GM19395 (cell line): ENCODE measurements at regions not wholly inside any gene's neighbourhood (a gene's known extent, or its start where the extent isn't known, plus 50 kb on each side); places are given as distances from the start of the nearest gene placed in this dataset.

Experiments used
- ATAC-seq: cut with Tn5 transposase; IDR thresholded peaks from one replicate; pipeline ENCODE4 v1.9.1; 2021; ENCODE audit warnings: mild to moderate bottlenecking, moderate library complexity; ENCODE audit not compliant: unreplicated experiment

DNA sequence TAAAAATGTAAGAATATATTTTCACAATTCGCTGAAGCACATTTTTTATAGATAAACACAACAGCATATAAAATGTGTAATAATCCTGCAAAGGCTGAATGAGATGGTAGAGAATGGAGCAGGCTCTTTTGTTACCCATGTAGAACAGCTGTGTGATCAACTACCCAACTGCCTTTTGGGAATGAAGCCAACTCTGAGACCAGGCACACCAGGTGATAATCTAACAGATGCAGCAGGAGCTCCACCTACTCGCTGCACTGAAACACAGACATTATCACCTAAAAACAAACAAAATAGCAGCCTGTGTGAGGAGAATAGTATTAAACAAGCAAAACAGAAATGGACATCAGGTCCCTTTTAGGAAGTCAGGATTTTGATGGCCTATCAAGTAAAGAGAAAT, 183.3 kb downstream of the CCDC59 start:
- no peak for ATAC-seq

DNA sequence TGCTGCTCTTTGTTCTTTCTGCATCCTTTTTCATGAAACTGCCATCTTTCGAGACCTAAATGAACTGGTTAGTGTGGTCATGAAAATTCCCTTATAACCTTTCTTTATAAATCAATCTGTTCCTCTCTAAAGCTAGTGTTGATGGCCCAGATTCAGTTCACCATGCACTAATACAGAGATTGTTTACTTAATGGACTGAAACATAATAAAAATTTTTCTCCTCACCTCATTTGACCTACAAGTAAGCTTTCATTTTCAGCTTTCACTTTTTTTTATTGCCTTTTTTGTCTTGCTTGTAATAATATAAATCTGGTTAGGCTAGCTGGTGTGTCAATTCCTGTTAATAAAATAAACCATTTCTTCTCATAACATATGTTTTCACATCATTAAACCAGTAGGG, 183.8 kb downstream of the CCDC59 start:
- ATAC-seq, result no peak

DNA sequence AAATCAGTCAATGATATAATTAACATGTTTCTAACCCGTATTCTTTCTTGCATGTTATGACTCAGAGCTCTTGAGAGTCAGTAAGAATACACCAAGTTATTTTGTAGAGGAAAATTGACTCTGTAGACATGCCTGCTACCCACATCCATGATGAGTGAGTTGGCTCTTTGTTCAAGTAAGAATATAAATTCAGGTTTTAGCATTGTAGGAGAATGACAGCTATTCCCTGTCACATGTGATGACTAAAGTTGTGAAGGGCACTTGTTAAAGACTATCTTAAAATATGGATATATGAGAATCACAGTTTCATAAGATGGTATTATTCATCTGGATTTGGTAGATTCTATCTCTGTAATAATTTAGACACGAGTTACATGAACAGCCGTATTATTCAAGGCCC, 209.1 kb downstream of the CCDC59 start:
- ATAC-seq, result no peak

DNA sequence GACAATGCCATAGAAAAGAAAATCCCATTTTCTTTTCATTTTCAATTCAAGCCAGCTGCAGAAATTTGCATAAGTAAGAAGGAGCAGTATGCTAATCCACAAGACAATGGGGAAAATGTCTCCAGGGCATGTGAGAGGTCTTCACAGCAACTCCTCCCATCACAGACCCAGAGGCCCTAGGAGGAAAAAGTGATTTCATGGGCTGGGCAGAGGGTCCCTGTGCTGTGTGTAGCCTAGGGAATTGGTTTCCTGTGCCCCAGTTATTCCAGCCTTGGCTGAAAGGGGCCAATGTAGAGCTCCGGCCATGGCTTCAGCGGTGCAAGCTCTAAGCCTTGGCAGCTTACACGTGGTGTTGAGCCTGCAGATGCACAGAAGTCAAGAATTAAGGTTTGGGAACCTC, 211.4 kb downstream of the CCDC59 start:
- no peak for ATAC-seq

DNA sequence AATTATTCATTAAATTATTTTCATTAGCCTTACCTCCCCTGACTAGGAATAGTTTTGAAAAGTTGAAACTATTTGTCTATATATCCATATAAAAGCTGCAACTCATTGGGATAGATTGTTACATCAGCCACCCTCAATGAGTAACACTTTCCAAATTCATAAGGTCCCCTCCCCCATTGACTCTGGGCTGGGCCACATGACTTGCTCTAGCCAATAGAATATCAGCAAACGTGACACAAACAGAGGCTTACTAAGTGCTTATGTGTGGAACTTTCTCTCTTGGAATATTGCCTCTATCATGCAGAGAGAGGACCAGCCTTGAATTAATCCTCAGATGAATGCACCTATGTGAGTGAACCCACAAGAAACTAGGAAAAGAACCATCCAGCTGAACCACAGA, 213.7 kb downstream of the CCDC59 start:
- no peak for ATAC-seq

DNA sequence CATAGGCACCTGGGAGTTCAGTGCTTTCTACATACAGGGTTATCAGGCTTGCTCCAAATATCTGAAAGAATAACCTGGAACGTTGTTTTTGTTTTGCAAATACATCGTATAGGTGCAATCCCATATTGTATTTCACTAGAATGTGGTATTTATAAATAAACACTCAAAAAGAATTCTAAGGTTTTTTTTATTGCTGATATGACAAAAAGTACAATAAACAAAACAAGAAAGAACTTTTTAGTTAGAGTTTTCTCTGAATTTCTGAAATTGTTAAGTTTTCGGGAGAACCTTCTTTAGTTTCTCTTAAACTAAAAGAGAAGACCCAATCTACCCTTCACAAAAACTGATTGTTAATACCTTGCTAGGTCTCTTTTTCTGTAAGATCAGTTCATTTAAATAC, 225.8 kb downstream of the CCDC59 start:
- no peak for ATAC-seq

DNA sequence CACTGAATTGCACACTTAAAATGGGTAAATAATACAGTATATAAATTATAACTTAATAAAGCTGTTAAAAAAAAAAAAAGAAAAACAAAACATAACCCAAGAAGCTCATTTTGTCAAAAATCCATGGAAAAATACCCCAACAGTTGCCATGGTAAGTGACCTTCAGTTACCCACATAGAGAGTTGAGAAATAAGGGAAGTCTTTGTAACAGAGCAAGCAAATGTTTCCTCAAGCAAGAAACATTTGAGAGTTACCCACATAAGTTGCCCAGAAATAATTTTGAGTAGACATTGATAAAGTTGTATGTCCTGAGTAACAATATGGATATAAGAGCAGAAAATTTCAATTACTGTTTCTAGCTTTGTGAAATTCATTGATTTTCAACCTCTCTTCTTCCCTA, 227.4 kb downstream of the CCDC59 start:
- no peak for ATAC-seq

DNA sequence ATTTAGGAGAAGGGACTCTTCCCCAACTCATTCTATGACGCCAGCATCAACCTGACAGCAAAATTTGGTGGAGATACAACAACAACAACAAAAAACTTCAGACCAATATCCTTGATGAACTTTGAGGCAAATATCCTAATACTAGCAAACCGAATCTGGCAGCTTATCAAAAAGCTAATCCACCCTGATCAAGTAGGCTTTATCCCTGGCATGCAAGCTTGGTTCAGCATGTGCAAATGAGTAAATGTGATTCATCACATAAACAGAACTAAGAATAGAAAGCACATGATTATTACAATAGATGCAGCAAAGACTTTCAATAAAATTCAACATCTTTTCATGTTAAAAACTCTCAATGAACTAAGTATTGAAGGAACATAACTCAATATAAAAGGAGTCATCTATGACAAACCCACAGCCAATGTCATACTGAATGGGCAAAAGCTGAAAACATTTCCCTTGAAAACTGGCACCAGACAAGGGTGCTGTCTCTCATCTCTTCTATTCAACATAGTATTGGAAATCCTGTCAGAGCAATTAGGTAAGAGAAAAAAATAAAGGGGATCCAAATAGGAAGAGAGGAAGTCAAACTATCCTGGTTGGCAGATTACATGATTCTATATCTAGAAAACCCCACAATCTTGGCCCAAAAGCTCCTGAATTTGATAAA, 233.3 kb downstream of the CCDC59 start:
- no peak for ATAC-seq

DNA sequence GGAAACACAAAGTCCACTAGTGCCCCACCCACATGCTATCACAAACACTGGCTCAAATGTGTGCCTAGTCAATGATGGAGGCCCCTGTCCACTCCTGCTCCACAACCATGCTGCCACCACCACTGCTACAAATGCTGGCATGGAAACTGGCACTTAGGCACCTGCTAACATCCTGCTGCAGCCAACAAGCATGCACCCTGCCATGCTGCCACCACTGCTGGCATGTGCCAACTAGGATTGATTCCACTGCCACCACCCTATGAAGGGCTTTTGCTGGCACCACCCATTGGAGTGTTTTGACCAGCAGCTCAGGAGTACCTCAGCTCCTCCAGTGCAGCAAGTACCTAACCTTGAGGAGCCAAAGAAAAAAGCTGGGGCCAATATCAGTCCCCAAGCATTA, 236.6 kb downstream of the CCDC59 start:
- ATAC-seq, result no peak

DNA sequence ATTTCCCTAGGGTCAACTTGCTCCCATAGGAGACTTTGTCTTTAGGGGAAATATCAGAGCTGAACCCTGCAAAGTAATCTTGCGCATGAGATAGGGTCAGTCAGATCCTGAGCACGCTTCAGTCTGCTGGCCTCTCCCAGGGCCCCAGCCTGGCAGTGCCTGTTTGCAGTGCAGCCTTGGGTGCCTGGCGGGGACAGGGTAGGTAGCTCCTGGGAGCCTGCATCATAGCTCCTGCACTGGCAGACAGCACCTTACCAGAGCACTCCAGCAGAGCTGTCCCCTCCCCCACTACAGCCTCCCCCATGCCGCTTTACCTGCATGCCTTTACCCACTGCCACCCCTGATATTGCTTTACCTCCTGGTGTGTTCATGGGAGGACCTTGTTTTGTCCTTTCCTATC, 237.3 kb downstream of the CCDC59 start:
- ATAC-seq, result no peak

DNA sequence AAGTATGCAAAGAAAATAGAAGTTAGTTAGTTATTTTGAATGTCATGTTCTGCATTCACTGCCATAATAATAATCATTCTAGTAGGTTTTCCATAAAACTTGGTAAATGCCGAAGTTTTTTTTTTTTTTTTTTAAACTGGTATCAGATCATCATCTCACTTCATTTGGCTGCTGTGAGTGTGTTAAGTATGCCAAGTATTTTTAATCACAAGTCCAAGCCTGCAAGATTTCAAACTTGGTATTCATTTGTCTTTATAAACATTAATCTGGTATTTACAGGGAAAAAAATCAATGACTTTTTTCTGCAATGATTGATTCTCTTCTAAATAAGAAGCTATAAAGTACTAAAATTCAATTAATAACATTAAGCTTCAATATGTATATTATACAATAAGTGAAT, 248.9 kb downstream of the CCDC59 start:
- no peak for ATAC-seq

DNA sequence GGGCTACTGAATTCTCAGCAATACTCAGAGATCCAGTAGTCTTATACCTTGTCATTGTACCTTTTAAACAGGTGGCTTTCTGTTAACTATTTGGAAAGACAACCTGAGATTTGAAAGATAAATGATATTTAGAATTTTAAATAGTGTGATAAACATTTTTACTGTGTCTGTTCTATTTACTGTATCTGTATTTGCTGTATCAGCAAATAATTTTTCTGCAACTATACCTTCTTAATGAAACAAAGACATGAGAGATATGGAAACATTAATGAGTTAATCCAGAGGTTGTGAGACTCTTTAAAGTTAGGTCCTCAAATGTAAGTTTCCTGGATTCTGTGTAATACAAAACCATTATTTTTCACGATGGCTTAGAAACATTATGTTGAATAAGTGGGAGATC, 249.6 kb downstream of the CCDC59 start:
- ATAC-seq, result no peak

DNA sequence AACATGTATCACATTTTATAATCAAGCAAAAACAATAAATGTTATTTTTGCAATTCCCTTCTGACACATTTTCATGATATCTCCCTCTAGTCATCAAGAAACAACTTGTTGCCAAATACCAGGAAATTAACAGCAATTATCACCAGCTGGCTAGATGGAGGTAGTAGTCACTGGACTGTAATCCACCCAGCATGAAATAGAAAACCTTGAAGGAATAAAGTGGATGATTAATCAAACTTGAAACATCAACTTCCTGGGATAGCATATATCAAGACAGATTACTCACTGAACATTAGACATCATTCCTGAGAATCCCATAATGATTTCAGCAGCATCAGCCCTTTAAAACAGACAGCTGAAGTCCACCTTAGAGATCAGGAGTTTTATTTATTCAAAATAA, 259.0 kb downstream of the CCDC59 start:
- no peak for ATAC-seq

DNA sequence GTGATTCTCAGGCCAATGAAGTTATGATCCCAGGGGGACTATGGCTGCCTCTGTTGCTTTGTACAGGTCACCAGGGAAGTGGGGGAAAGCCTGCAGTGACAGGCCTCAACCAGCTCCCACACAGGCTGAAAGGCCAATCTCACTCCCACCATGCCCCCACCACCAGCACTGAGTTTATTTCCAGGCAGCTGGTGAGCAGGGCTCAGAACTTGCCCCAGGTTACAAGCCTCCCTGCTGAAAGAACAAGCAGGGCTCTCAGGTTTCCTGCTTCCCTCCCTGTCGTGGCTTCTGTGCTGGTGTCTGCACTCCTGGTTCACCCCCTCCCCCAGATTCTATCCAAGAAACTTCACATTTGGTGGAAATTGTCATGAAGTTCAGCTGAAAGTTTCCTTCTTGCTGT, 260.3 kb downstream of the CCDC59 start:
- no peak for ATAC-seq

DNA sequence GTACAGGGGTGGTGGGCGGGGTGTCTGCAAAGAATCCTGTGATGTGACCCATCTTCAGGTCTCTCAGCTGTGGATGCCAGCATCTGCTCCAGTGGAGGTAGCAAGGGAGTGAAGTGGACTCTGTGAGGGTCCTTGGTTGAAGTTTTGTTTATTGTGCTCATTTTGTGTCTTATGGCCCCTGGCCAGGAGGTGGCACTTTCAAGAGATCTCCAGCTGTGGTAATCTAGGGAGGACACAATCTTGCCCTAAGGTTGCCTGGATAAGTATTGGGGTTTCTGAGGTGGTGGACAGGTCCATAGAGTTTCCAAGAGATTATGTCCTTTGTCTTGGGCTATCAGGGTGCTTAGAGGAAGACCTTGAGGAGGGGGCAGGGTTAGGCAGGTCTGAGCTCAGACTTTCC, 260.7 kb downstream of the CCDC59 start:
- ATAC-seq, result no peak

DNA sequence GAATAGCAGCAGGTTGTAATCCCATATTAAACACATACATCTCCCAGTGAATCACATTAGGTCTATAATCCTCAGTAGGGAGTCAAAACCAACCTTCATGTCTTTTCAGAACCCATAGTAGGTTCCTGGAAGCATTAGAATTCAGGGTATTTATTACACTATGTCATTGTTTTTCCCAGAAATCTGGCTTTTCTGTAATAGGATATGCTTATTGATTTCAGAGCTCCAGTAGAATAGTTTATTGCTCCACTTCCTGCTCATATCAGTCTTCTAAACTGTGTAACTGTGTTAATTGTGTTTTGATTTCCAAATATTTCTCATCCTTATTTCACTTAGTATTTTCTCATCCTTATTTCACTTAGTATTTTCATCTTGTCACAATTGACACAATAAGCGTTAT, 268.0 kb downstream of the CCDC59 start:
- ATAC-seq, result no peak

DNA sequence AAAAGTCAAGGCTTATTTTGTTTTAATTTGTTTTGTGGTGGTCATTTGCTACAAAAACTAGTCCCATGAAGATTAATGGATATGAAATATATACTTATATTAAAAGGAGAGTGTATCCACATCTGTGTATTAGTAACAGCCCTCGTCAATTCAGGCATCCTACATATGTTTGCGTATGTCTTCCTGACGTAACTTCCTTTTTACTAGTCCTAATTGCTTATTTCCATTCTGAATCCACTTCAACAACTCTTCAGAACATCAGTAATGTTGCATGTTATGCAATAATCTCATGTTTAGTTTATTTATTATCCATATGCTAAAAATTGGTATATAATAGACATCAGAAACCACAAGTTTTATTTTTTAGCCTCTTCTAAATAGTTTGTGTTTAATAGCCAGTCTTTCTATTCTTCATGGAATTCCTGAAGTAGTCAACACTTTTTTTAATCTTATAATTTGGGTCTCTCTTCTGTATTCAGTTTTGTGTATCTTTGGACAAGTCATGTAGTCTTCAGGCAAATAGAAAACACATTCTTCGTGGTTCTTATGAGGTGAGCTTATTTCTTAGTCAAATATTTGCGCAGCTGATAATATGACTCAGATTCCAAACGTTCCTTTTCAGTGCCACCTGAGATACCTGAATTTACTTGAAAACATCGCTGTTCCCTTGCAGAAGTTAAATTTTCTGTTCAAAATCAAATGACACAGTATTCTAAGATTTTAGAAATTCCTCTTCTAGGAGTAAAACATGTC, 268.6 kb downstream of the CCDC59 start:
- no peak for ATAC-seq

DNA sequence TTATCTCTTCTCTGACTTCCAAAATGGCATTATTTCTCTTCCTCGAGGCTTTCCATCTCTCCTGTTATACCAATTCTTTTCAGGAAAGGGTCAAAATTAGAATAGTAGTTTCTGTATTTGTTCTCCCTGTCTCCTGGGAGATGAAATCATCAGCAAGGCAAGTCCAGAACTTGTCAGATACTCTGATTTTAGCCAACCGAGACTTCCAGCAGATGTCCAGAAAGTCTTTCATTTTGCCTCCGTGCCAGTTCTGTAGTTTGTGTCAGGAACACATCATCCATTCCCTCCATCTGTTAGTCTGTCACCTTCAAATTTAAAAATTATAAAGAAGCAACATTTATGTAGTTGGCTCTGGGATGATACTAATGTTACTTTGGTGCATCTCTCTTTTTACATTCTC, 275.7 kb downstream of the CCDC59 start:
- ATAC-seq, result no peak

DNA sequence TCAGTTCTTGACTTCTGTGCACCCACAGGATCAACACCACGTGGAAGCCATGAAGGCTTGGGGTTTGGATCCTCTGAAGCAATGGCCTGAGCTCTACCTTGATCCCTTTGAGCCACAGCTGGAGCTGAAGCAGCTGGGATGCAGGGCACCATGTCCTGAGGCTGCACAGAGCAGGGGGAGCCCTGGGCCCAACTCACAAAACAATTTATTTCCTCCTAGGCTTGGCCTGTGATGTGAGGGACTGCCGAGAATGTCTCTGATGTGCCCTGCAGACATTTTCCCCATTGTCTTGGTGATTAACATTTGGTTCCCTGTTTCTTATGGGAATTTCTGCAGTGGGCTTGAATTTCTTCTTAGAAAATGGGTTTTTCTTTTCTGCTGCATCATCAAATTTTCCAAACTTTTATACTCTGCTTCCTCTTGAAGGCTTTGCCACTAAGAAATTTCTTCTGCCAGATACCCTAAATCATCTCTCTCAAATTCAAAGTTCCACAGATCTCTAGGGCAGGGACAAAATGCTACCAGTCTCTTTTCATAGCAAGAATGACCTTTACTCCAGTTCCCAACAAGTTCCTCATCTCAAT, 288.2 kb downstream of the CCDC59 start:
- no peak for ATAC-seq

DNA sequence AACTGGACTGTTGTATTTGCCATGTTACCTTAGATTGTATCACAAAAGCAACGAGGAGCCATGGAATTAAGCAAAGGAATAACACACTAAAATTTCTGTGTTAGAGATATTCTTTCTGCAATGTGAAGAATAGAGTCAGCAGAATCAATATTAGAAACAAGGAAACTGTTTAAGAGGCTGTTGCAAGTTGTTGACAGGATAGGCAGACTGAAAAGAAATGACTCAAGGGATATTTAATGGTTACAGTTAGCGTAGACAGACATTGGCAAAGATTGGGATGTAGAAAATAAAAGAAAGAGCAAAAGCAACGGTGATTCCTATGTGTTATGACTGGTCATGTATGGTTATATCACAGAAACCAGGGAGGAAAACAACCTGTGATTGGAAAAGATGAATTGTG, 299.0 kb upstream of the PPFIA2 start:
- ATAC-seq, result no peak

DNA sequence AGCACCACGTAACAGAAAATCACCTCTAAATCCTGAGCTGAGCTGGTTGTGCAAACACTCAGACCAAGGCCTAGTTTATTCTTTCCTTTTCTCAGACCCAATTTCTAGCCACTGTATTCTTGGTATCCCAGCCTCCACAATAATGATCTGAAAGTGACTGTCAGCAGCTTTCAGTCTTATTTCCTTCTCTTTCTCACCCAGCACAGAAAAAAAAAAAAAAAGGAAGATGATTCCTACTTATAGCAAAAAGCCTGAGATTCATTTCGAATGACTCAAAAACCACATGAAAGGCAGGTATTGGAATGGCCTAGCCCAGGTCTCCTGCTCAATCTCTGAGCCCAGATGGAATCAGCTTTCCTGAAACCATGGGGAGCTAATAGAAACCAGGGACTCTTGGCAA, 298.6 kb upstream of the PPFIA2 start:
- ATAC-seq, result no peak

DNA sequence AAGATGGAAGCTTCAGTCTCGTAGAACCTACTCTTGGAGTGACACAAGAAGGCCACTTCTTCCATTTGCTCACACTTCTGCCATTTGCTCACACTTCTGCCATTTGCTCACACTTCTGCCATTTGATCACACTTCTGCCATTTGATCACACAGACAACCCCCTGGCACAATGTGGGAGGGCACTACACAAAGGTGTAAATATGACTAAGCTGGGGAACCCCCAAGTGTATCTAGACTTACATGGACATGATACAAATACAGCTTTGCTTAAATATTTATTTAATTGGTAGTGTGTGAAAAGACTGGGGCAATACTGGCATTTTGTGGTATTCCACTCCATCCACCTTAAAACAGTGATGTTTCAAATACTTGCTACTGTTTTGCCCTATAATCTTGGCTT, 296.2 kb upstream of the PPFIA2 start:
- ATAC-seq, result no peak

DNA sequence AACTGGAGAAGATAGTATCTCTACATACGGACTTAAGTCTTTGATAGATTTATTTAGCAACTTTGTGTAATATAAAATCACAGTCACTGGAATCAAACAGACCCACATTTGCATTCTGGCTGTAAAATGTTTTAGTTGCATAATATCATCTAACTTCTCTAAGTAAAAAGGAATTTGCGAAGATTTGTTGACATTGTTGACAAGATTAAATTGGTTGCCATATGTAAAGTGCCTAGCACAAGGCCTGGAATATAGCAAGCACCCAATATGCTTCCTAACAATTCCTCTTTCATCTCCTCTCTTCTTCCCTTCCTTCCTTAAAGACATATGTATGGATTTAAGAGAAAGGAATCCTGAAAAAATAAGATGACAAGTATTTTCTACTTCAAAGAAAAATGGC, 295.4 kb upstream of the PPFIA2 start:
- ATAC-seq, result no peak
